Body of pancreas (tissue), 4 donors: ENCODE measurements at regions not wholly inside any gene's neighbourhood (a gene's known extent, or its start where the extent isn't known, plus 50 kb on each side); places are given as distances from the start of the nearest gene placed in this dataset.

Experiments
- ATAC-seq: fragments of 150-250 bp; one replicate; pipeline ENCODE4 v1.9.1; 2016
- DNase-seq, 4 donors: peaks; one replicate each; pipeline ENCODE4 v3.0.0-alpha.2; 2019
- H3K27ac ChIP-seq, 4 donors: fragments of 200-600 bp; sonication (generic); 1 replicate in 3 of 4; 2 replicates in 1 of 4; pipeline versions ENCODE4 v1.5.1 to v1.6.1; 2016 to 2019; ENCODE audit warnings: mild to moderate bottlenecking in 1 of 4, mixed read lengths in 1 of 4, moderate library complexity in 1 of 4
- H3K27me3 ChIP-seq, 2 donors: fragments of 200-600 bp; sonication (generic); one replicate each; pipeline ENCODE4 v1.6.0; 2016; ENCODE audit warnings: mild to moderate bottlenecking in 1 of 2
- H3K36me3 ChIP-seq, 2 donors: fragments of 200-600 bp; sonication (generic); replicated peaks in 1 of 2; 2 replicates each; pipeline ENCODE4 v1.5.1; 2016; ENCODE audit warnings: low read depth in 2 of 2; ENCODE audit not compliant: insufficient read depth in 1 of 2
- H3K4me1 ChIP-seq: fragments of 200-600 bp; sonication (generic); one replicate; pipeline ENCODE4 v1.6.0; 2016
- H3K4me3 ChIP-seq, 2 donors: fragments of 200-600 bp; sonication (generic); 1 replicate in 1 of 2; 2 replicates in 1 of 2; pipeline ENCODE4 v1.5.1; 2016 to 2019
- H3K9me3 ChIP-seq, 3 donors: fragments of 200-600 bp; sonication (generic); 1 replicate in 2 of 3; 2 replicates in 1 of 3; pipeline ENCODE4 v1.5.1; 2016
- POLR2A ChIP-seq, 3 donors: fragments of 450-650 bp; IDR thresholded peaks; one replicate each; pipeline ENCODE4 v1.6.1; 2016; ENCODE audit warnings: antibody characterized with exemption in 3 of 3, mild to moderate bottlenecking in 2 of 3
- WGBS, 2 donors: methylation state at CpG; one replicate each; pipeline ENCODE4 v1.1.5; 2017; 5-methylcytosine and 5-hydroxymethylcytosine counted together
- intact Hi-C: fragments of 100-400 bp; cut with DNase I; formaldehyde crosslinking; loops from one replicate; pipeline ENCODE4 v1.15.1; 2023
- TF ChIP-seq, protein P1 (sequence below), 7 experiments: fragments of 450-650 bp in 4 of 7; fragments of 200-600 bp in 3 of 7; sonication (generic) in 3 of 7; IDR thresholded peaks; one replicate each; pipeline ENCODE4 v1.5.1; 2016 to 2019; ENCODE audit warnings: antibody characterized with exemption in 7 of 7

- no peaks in the 10 kb centered on the region for H3K9me3 ChIP-seq
- intact Hi-C loops = no loop called here
- 13 to 17% methylated on average over 1 of the region's 1 CpG for WGBS, 2 donors
- no peaks in the 10 kb centered on the region for H3K36me3 ChIP-seq
- H3K4me1 ChIP-seq = no peaks in the 10 kb centered on the region
- DNase-seq = no peak
- no peak for ATAC-seq
- no peaks in the 10 kb centered on the region for H3K27me3 ChIP-seq
- no peak overlapping the region for H3K4me3 ChIP-seq
- no peak overlapping the region for H3K27ac ChIP-seq
- TF ChIP-seq, protein P1, sequence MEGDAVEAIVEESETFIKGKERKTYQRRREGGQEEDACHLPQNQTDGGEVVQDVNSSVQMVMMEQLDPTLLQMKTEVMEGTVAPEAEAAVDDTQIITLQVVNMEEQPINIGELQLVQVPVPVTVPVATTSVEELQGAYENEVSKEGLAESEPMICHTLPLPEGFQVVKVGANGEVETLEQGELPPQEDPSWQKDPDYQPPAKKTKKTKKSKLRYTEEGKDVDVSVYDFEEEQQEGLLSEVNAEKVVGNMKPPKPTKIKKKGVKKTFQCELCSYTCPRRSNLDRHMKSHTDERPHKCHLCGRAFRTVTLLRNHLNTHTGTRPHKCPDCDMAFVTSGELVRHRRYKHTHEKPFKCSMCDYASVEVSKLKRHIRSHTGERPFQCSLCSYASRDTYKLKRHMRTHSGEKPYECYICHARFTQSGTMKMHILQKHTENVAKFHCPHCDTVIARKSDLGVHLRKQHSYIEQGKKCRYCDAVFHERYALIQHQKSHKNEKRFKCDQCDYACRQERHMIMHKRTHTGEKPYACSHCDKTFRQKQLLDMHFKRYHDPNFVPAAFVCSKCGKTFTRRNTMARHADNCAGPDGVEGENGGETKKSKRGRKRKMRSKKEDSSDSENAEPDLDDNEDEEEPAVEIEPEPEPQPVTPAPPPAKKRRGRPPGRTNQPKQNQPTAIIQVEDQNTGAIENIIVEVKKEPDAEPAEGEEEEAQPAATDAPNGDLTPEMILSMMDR (IDR thresholded peaks at IDR 0.05) = no peak
- no peak for TF ChIP-seq POLR2A (IDR thresholded peaks at IDR 0.05)
Measured at GRCh38 chr4:11799196-11799595, 370.5 kb upstream of the HS3ST1 start.

- DNase-seq (no peak), ATAC-seq (no peak)
- H3K4me1 ChIP-seq = no peaks in the 10 kb centered on the region
- H3K27ac ChIP-seq = no peak overlapping the region
- WGBS, 2 donors = 51 to 60% methylated on average over 3 of the region's 3 CpGs
- TF ChIP-seq, protein P1 (IDR thresholded peaks at IDR 0.05) = no peak
- no peak for TF ChIP-seq POLR2A (IDR thresholded peaks at IDR 0.05)
- no peaks in the 10 kb centered on the region for H3K27me3 ChIP-seq
- H3K9me3 ChIP-seq = no peaks in the 10 kb centered on the region
- intact Hi-C loops = no loop called here
- H3K4me3 ChIP-seq = no peak overlapping the region
- no peaks in the 10 kb centered on the region for H3K36me3 ChIP-seq
Measured at GRCh38 chr4:11791797-11792196, 363.1 kb upstream of the HS3ST1 start.

- ATAC-seq (no peak), DNase-seq (no peak)
- no peak overlapping the region for H3K27ac ChIP-seq
- H3K4me3 ChIP-seq = no peak overlapping the region
- intact Hi-C loops = no loop called here
- no peaks in the 10 kb centered on the region for H3K9me3 ChIP-seq
- H3K27me3 ChIP-seq = no peaks in the 10 kb centered on the region
- TF ChIP-seq POLR2A (IDR thresholded peaks at IDR 0.05) = no peak
- TF ChIP-seq, protein P1 (IDR thresholded peaks at IDR 0.05) = no peak
- no peaks in the 10 kb centered on the region for H3K4me1 ChIP-seq
- H3K36me3 ChIP-seq = no peaks in the 10 kb centered on the region
- 71 to 77% methylated on average over 4 of the region's 4 CpGs for WGBS, 2 donors
Measured at GRCh38 chr4:11790230-11790629, 361.5 kb upstream of the HS3ST1 start.

- no peaks in the 10 kb centered on the region for H3K36me3 ChIP-seq
- 32 to 42% methylated on average over 1 of the region's 1 CpG for WGBS, 2 donors
- H3K27ac ChIP-seq = no peak overlapping the region
- ATAC-seq (no peak), DNase-seq (no peak)
- H3K27me3 ChIP-seq = no peaks in the 10 kb centered on the region
- no peaks in the 10 kb centered on the region for H3K4me1 ChIP-seq
- TF ChIP-seq POLR2A (IDR thresholded peaks at IDR 0.05) = no peak
- TF ChIP-seq, protein P1 (IDR thresholded peaks at IDR 0.05) = no peak
- intact Hi-C loops = no loop called here
- H3K4me3 ChIP-seq = no peak overlapping the region
- H3K9me3 ChIP-seq = no peaks in the 10 kb centered on the region
Measured at GRCh38 chr4:11783588-11783987, 354.9 kb upstream of the HS3ST1 start.

- no peak overlapping the region for H3K27ac ChIP-seq
- no peak for TF ChIP-seq POLR2A (IDR thresholded peaks at IDR 0.05)
- TF ChIP-seq, protein P1 (IDR thresholded peaks at IDR 0.05) = no peak
- H3K4me1 ChIP-seq = no peaks in the 10 kb centered on the region
- WGBS, 2 donors = 9 to 23% methylated on average over 5 of the region's 5 CpGs
- no peaks in the 10 kb centered on the region for H3K9me3 ChIP-seq
- no peaks in the 10 kb centered on the region for H3K36me3 ChIP-seq
- DNase-seq (no peak), ATAC-seq (no peak)
- intact Hi-C loops = no loop called here
- H3K27me3 ChIP-seq = no peaks in the 10 kb centered on the region
- H3K4me3 ChIP-seq = no peak overlapping the region
Measured at GRCh38 chr4:11782859-11783258, 354.2 kb upstream of the HS3ST1 start.
